ENCODE measurements at regions not wholly inside any gene's neighbourhood (a gene's known extent, or its start where the extent isn't known, plus 50 kb on each side); places are given as distances from the start of the nearest gene placed in this dataset.
"Not testable (repeated sequence)": the region's sequence is repeated elsewhere in the genome, so short reads cannot be mapped to it uniquely, and the experiment has no call there.

DNA sequence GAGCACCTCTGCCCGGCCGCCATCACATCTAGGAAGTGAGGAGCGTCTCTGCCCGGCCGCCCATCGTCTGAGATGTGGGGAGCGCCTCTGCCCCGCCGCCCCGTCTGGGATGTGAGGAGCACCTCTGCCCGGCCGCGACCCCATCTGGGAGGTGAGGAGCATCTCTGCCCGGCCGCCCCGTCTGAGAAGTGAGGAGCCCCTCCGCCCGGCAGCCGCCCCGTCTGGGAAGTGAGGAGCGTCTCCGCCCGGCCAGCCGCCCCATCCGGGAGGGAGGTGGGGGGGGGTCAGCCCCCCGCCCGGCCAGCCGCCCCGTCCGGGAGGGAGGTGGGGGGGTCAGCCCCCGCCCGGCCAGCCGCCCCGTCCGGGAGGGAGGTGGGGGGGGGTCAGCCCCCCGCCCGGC lies 119.4 kb upstream of the UGP2 start:
- TF ChIP-seq, protein P1, sequence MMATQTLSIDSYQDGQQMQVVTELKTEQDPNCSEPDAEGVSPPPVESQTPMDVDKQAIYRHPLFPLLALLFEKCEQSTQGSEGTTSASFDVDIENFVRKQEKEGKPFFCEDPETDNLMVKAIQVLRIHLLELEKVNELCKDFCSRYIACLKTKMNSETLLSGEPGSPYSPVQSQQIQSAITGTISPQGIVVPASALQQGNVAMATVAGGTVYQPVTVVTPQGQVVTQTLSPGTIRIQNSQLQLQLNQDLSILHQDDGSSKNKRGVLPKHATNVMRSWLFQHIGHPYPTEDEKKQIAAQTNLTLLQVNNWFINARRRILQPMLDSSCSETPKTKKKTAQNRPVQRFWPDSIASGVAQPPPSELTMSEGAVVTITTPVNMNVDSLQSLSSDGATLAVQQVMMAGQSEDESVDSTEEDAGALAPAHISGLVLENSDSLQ (IDR thresholded peaks at IDR 0.05): not testable (repeated sequence)
- TF ChIP-seq BHLHE40 (IDR thresholded peaks at IDR 0.05; ENCODE audit: borderline replicate concordance); SP1 (IDR thresholded peaks at IDR 0.05): not testable (repeated sequence)
